HL-60 (cell line): ENCODE measurements at regions not wholly inside any gene's neighbourhood (a gene's known extent, or its start where the extent isn't known, plus 50 kb on each side); places are given as distances from the start of the nearest gene placed in this dataset.

Experiments
- DNase-seq, 2 experiments: peaks; one replicate each; pipeline ENCODE4 v3.0.0-alpha.2; 2010 to 2020; ENCODE audit warnings: low read depth in 1 of 2, low spot score in 1 of 2
- H3K27ac ChIP-seq: fragments of 250-450 bp; sonication (Bioruptor Pico); replicated peaks from 2 replicates; pipeline ENCODE4 v1.5.1; 2020; ENCODE audit warnings: mild to moderate bottlenecking, moderate library complexity
- H3K27me3 ChIP-seq: fragments of 250-450 bp; sonication (Bioruptor Pico); 2 replicates; pipeline ENCODE4 v1.5.1; 2021; ENCODE audit warnings: mild to moderate bottlenecking, moderate library complexity; ENCODE audit not compliant: insufficient read depth, poor library complexity, severe bottlenecking
- H3K4me3 ChIP-seq: replicated peaks from 2 replicates; pipeline ENCODE4 v1.5.1; 2011; ENCODE audit warnings: mild to moderate bottlenecking, control low read depth, low read length; ENCODE audit not compliant: insufficient read depth
- GABPA ChIP-seq: IDR thresholded peaks from 2 replicates; pipeline ENCODE4 v1.6.1; 2012; ENCODE audit warnings: low read depth
- POLR2AphosphoS5 ChIP-seq: IDR thresholded peaks from 2 replicates; pipeline ENCODE4 v1.6.1; 2012; ENCODE audit warnings: low read depth
- SPI1 ChIP-seq: IDR thresholded peaks from 2 replicates; pipeline ENCODE4 v1.6.1; 2012; ENCODE audit warnings: low read depth, mild to moderate bottlenecking, borderline replicate concordance
- TF ChIP-seq, protein P1 (sequence below): IDR thresholded peaks from 2 replicates; pipeline ENCODE4 v1.6.1; 2012; ENCODE audit warnings: low read depth; ENCODE audit not compliant: insufficient replicate concordance
- TF ChIP-seq, protein P2 (sequence below): IDR thresholded peaks from one replicate; pipeline ENCODE4 v1.5.1; 2011; ENCODE audit warnings: low read length, control low read depth, inconsistent platforms; ENCODE audit not compliant: insufficient read depth

DNA sequence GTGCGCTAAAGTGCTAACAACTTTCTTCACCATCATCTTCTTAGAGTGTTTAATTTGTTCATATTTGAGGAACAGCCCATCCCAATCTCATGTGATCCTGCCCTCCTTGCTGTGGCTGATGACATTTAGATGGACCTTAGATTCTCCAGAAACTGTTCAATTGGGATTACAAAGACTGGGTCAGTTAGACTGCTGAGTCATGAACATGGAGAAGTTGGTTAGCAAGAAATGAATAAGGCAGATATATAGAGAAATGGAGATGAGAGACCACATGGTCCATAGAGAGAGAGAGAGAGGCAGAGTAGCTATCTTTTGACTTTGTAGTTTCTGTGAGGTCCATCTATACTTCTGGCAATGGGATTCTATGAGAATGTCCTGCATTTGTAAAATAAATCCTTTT, 275.9 kb downstream of the GLUD2 start:
- no peak for TF ChIP-seq SPI1
- TF ChIP-seq, protein P1, sequence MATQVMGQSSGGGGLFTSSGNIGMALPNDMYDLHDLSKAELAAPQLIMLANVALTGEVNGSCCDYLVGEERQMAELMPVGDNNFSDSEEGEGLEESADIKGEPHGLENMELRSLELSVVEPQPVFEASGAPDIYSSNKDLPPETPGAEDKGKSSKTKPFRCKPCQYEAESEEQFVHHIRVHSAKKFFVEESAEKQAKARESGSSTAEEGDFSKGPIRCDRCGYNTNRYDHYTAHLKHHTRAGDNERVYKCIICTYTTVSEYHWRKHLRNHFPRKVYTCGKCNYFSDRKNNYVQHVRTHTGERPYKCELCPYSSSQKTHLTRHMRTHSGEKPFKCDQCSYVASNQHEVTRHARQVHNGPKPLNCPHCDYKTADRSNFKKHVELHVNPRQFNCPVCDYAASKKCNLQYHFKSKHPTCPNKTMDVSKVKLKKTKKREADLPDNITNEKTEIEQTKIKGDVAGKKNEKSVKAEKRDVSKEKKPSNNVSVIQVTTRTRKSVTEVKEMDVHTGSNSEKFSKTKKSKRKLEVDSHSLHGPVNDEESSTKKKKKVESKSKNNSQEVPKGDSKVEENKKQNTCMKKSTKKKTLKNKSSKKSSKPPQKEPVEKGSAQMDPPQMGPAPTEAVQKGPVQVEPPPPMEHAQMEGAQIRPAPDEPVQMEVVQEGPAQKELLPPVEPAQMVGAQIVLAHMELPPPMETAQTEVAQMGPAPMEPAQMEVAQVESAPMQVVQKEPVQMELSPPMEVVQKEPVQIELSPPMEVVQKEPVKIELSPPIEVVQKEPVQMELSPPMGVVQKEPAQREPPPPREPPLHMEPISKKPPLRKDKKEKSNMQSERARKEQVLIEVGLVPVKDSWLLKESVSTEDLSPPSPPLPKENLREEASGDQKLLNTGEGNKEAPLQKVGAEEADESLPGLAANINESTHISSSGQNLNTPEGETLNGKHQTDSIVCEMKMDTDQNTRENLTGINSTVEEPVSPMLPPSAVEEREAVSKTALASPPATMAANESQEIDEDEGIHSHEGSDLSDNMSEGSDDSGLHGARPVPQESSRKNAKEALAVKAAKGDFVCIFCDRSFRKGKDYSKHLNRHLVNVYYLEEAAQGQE = no peak
- TF ChIP-seq, protein P2, sequence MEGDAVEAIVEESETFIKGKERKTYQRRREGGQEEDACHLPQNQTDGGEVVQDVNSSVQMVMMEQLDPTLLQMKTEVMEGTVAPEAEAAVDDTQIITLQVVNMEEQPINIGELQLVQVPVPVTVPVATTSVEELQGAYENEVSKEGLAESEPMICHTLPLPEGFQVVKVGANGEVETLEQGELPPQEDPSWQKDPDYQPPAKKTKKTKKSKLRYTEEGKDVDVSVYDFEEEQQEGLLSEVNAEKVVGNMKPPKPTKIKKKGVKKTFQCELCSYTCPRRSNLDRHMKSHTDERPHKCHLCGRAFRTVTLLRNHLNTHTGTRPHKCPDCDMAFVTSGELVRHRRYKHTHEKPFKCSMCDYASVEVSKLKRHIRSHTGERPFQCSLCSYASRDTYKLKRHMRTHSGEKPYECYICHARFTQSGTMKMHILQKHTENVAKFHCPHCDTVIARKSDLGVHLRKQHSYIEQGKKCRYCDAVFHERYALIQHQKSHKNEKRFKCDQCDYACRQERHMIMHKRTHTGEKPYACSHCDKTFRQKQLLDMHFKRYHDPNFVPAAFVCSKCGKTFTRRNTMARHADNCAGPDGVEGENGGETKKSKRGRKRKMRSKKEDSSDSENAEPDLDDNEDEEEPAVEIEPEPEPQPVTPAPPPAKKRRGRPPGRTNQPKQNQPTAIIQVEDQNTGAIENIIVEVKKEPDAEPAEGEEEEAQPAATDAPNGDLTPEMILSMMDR = no peak
- no peak for TF ChIP-seq POLR2AphosphoS5
- TF ChIP-seq GABPA = no peak
- no peaks in the 10 kb centered on the region for H3K27me3 ChIP-seq
- no peak overlapping the region for H3K27ac ChIP-seq
- no peak overlapping the region for H3K4me3 ChIP-seq
- DNase-seq = no peak

DNA sequence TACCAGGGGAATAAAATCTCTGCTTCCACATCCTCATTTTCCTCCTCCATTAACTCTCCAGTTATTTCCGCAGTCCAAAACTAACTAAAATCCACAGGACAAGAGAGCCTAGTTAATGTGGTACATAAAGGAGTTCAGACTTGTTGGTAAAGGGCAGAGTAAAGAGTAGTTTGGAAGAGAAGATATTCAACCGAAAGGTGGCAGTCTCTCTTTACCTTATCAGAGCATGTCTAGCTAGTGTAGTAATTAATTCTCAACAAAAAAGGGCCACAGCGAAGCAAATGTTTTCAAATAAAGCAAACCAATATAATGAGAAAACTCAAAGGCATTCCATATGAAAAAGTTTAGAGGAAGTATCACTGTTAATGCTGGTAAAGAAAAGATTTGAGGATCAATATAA, 286.5 kb downstream of the GLUD2 start:
- Histone ChIP-seq H3K27ac (no peak overlapping the region), H3K4me3 (no peak overlapping the region), H3K27me3 (no peaks in the 10 kb centered on the region)
- no peak for DNase-seq
- TF ChIP-seq, protein P1 = no peak
- no peak for TF ChIP-seq GABPA
- TF ChIP-seq SPI1 = no peak
- TF ChIP-seq POLR2AphosphoS5 = no peak
- TF ChIP-seq, protein P2 = no peak

DNA sequence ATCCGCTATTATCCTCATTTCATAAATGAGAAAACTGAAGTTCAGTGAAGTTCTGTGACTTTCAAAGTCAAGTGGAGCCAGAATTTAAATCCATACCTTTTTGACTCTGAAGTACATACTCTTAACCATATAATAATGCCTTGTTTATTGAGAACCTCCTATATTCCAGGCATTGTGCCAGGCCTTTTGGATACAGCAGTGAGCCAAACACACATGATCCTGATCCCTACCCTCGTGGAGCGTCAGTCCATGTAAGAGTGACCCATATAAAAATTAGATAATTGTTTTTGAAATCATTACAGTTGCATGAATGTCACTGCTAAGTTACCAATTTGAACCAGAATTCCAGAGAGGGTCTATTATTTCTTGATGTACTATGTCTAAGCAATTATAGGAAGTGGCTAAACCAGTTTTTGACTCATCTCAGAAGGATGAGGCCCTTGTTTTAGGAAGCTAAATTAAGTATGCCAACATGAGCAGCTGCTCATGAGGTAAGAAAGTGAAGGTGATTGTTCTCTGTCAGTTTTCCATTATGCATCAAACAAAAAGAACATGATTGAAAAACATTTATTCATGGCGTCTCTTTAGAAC, 289.5 kb downstream of the GLUD2 start:
- DNase-seq = no peak
- H3K27ac ChIP-seq = no peak overlapping the region
- H3K4me3 ChIP-seq = no peak overlapping the region
- no peaks in the 10 kb centered on the region for H3K27me3 ChIP-seq
- TF ChIP-seq GABPA (no peak), SPI1 (no peak), POLR2AphosphoS5 (no peak)
- TF ChIP-seq, protein P2 = no peak
- TF ChIP-seq, protein P1 = no peak
